DND-41 (cell line): ENCODE measurements at regions not wholly inside any gene's neighbourhood (a gene's known extent, or its start where the extent isn't known, plus 50 kb on each side); places are given as distances from the start of the nearest gene placed in this dataset.

Experiments
- EZH2 ChIP-seq: IDR thresholded peaks from 3 replicates; pipeline ENCODE4 v1.6.1; 2012; ENCODE audit warnings: borderline replicate concordance, low read depth, mild to moderate bottlenecking, moderate library complexity, low read length, inconsistent platforms; ENCODE audit not compliant: severe bottlenecking
- TF ChIP-seq, protein P1 (sequence below): IDR thresholded peaks from 2 replicates; pipeline ENCODE4 v1.5.1; 2012; ENCODE audit warnings: borderline replicate concordance, low read length, moderate library complexity, mild to moderate bottlenecking; ENCODE audit not compliant: poor library complexity, severe bottlenecking; ENCODE audit errors: extremely low read depth

DNA sequence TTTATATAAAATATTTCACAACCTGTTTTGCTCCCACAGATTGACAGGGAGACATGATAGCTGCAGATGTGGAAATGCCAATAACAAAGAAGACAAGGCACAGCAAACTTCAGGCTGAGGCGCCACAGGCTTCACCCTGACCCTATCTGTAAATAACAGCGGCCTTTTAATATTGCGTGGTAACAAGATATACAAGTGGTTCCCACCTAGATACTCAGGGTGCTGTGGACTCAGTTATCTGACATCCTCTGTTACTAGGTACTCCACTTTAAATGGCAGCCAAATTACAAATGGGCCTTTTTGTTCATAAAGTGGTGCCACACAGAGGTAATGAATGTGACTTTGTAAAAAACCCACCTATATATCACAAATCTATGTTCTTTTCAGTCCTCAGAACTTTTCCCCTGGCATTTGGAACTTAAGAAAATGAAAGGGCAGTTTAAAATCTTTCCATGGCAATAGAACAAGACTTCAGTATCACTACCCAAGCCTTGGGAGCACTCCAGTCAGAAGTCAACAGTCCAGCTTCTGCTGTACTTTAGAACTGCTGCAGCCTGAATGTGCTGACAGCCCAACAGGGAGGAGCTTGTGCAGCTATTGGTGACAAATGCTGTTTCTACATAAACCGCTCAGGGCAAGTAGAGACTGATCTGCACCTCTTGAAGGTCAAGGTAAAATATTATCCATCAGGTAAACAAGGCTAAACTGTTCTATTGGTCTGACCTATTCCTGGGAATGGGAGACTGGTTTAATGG, 86.2 kb upstream of the DCD start:
- TF ChIP-seq, protein P1, sequence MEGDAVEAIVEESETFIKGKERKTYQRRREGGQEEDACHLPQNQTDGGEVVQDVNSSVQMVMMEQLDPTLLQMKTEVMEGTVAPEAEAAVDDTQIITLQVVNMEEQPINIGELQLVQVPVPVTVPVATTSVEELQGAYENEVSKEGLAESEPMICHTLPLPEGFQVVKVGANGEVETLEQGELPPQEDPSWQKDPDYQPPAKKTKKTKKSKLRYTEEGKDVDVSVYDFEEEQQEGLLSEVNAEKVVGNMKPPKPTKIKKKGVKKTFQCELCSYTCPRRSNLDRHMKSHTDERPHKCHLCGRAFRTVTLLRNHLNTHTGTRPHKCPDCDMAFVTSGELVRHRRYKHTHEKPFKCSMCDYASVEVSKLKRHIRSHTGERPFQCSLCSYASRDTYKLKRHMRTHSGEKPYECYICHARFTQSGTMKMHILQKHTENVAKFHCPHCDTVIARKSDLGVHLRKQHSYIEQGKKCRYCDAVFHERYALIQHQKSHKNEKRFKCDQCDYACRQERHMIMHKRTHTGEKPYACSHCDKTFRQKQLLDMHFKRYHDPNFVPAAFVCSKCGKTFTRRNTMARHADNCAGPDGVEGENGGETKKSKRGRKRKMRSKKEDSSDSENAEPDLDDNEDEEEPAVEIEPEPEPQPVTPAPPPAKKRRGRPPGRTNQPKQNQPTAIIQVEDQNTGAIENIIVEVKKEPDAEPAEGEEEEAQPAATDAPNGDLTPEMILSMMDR, result no peak
- no peak for TF ChIP-seq EZH2
